ENCODE measurements at regions not wholly inside any gene's neighbourhood (a gene's known extent, or its start where the extent isn't known, plus 50 kb on each side); places are given as distances from the start of the nearest gene placed in this dataset.

DNA sequence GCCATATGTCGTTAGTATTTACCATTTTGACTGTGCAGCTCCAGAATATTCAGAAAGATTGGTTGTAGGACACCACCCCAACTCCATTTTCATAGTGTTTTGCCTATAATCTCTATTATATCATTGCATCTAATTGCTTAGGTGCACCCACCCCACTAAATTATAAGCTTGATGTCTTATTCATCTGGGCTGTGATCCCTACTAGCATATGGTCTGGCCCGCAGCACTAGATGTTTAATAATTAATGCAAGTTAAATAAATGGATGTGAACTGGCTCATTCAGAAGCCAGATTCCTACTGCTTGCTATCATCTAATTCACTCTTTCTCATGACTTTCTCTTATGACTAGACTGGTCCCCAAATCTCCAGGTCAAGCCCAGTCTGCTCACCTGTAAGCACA is 143.5 kb downstream of the RELL1 start:
- no peak for TF ChIP-seq CTCF (IDR thresholded peaks at IDR 0.05; ENCODE audit: insufficient read depth in 1 of 2, low read depth in 1 of 2, low read length in 1 of 2, severe bottlenecking in 1 of 2, unreplicated experiment in 1 of 2)
- ChIA-PET CTCF (no interaction called here), POLR2A (no interaction called here)
- Mint-ChIP-seq H3K4me1 (ENCODE audit: low read depth, unreplicated experiment) (peaks cover 33% of the 10 kb centered on the region), H3K27ac (ENCODE audit: unreplicated experiment) (peak overlapping the region; percentile 13), H3K36me3 (ENCODE audit: insufficient read depth, unreplicated experiment) (peaks cover 26% of the 10 kb centered on the region), H3K4me3 (ENCODE audit: unreplicated experiment) (peak overlapping the region; percentile 3), H3K27me3 (ENCODE audit: insufficient read depth, unreplicated experiment) (no peaks in the 10 kb centered on the region), H3K9me3 (ENCODE audit: unreplicated experiment) (peaks cover 20% of the 10 kb centered on the region)
- no peaks in the 10 kb centered on the region for H3K27me3 ChIP-seq (replicated peaks; ENCODE audit: control insufficient read depth, insufficient read depth, low read length)
- no TSS peak for BruUV-seq (replicated peaks)
- no peak for DNase-seq
- H3K4me3 ChIP-seq (ENCODE audit: low read depth, low read length), result no peak overlapping the region
- peaks cover 60% of the 10 kb centered on the region for H3K4me1 ChIP-seq
- intact Hi-C loops (cut with micrococcal nuclease; ENCODE audit: unreplicated experiment), result loop anchor here (1.0 kb wide), 3 partner anchors 14 to 89 kb away; a partner anchor contains a TSS
- no peaks in the 10 kb centered on the region for H3K36me3 ChIP-seq (ENCODE audit: control insufficient read depth, insufficient read depth, low read length)
- H3K9me3 ChIP-seq, result peaks cover 6% of the 10 kb centered on the region

DNA sequence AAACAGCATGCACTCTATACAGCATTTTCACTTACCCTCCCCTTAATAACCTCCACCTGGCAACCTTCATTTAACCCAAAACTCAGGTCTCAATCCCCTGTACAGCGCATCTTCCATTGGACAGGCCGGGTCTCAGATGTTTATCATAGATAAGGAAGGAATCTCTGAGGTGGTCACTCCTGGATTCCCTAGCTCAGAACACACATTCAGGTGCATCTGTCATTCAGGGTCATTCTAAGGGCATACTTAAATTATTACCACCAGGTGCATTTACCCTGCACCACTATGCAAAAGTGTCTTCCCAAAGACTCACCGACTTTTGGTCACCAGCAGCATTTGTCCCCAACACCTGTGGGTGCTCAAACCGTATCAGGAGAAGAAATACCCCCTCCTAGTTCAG is 144.2 kb downstream of the RELL1 start:
- no TSS peak for BruUV-seq (replicated peaks)
- peak; percentile 52 to 75 for DNase-seq
- CTCF ChIA-PET, result interaction anchor here (1.0 kb wide), 1 partner anchor 88 kb away, joined by 6 read pairs; a partner anchor contains a TSS
- peaks cover 6% of the 10 kb centered on the region for H3K9me3 ChIP-seq
- POLR2A ChIA-PET, result no interaction called here
- H3K27me3 Mint-ChIP-seq (ENCODE audit: insufficient read depth, unreplicated experiment), result no peaks in the 10 kb centered on the region
- peaks cover 20% of the 10 kb centered on the region for H3K36me3 Mint-ChIP-seq (ENCODE audit: insufficient read depth, unreplicated experiment)
- H3K4me3 ChIP-seq (ENCODE audit: low read depth, low read length), result no peak overlapping the region
- peaks cover 13% of the 10 kb centered on the region for H3K9me3 Mint-ChIP-seq (ENCODE audit: unreplicated experiment)
- H3K4me3 Mint-ChIP-seq (ENCODE audit: unreplicated experiment), result peak overlapping the region; percentile 30
- intact Hi-C loops (cut with micrococcal nuclease; ENCODE audit: unreplicated experiment), result loop anchor here (1.0 kb wide), 3 partner anchors 14 to 89 kb away; a partner anchor contains a TSS
- no peaks in the 10 kb centered on the region for H3K36me3 ChIP-seq (ENCODE audit: control insufficient read depth, insufficient read depth, low read length)
- H3K4me1 Mint-ChIP-seq (ENCODE audit: low read depth, unreplicated experiment), result peaks cover 36% of the 10 kb centered on the region
- H3K27ac Mint-ChIP-seq (ENCODE audit: unreplicated experiment), result peak overlapping the region; percentile 28
- TF ChIP-seq CTCF (IDR thresholded peaks at IDR 0.05; ENCODE audit: insufficient read depth in 1 of 2, low read depth in 1 of 2, low read length in 1 of 2, severe bottlenecking in 1 of 2, unreplicated experiment in 1 of 2), result no peak
- peaks cover 68% of the 10 kb centered on the region for H3K4me1 ChIP-seq
- no peaks in the 10 kb centered on the region for H3K27me3 ChIP-seq (replicated peaks; ENCODE audit: control insufficient read depth, insufficient read depth, low read length)

DNA sequence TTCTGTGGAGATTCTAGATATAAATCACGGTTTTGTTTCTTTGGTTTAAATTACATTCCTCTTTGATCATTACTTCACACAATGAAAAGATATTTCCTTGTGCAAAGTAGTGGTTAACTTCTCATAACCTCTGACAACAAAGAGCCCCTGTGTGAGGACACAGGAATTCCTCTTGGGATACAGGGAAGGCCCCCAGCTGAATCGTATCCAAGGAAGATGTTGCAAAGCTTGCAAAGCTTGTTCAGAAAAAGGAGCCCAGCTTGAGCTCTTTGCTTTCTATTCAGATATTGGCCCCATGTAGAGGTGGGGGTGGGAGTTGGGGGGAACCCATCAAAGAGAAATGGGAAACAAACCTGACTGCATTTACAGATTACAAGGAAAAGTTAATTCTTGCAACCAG is 145.7 kb downstream of the RELL1 start:
- peaks cover 5% of the 10 kb centered on the region for H3K36me3 Mint-ChIP-seq (ENCODE audit: insufficient read depth, unreplicated experiment)
- POLR2A ChIA-PET, result no interaction called here
- no TSS peak for BruUV-seq (replicated peaks)

More for the DNA sequence above, 145.7 kb downstream of the RELL1 start:
- Mint-ChIP-seq H3K4me1 (ENCODE audit: low read depth, unreplicated experiment) (peaks cover 33% of the 10 kb centered on the region), H3K4me3 (ENCODE audit: unreplicated experiment) (no peak overlapping the region), H3K27ac (ENCODE audit: unreplicated experiment) (no peak overlapping the region), H3K9me3 (ENCODE audit: unreplicated experiment) (peaks cover 4% of the 10 kb centered on the region), H3K27me3 (ENCODE audit: insufficient read depth, unreplicated experiment) (no peaks in the 10 kb centered on the region)
- CTCF ChIA-PET, result interaction anchor here (0.6 to 0.7 kb wide), 3 partner anchors 59 to 160 kb away, joined by 3 to 8 read pairs (median 3); no protein-coding TSS in a partner anchor
- Histone ChIP-seq H3K36me3 (ENCODE audit: control insufficient read depth, insufficient read depth, low read length) (no peaks in the 10 kb centered on the region), H3K4me1 (peaks cover 73% of the 10 kb centered on the region), H3K27me3 (replicated peaks; ENCODE audit: control insufficient read depth, insufficient read depth, low read length) (no peaks in the 10 kb centered on the region), H3K9me3 (peaks cover 6% of the 10 kb centered on the region; the same call in 1 of the 2 replicates), H3K4me3 (ENCODE audit: low read depth, low read length) (no peak overlapping the region)
- no peak for DNase-seq
- TF ChIP-seq CTCF (IDR thresholded peaks at IDR 0.05; ENCODE audit: insufficient read depth in 1 of 2, low read depth in 1 of 2, low read length in 1 of 2, severe bottlenecking in 1 of 2, unreplicated experiment in 1 of 2), result no peak
- intact Hi-C loops (cut with micrococcal nuclease; ENCODE audit: unreplicated experiment), result no loop called here
